Psoas muscle (tissue), 7 donors: ENCODE measurements at regions not wholly inside any gene's neighbourhood (a gene's known extent, or its start where the extent isn't known, plus 50 kb on each side); places are given as distances from the start of the nearest gene placed in this dataset.

ENCODE experiments used
- ATAC-seq, 4 donors: fragments of 200-7000 bp; cut with Tn5 transposase; one replicate each; pipeline ENCODE4 v1.9.1; 2020; ENCODE audit warnings: moderate library complexity in 3 of 4, mild to moderate bottlenecking in 2 of 4
- DNase-seq, 2 donors: peaks; one replicate each; pipeline ENCODE4 v3.0.0-alpha.2; 2020
- H3K27ac ChIP-seq: fragments of 200-600 bp; one replicate; pipeline ENCODE4 v1.8.0; 2022
- H3K27me3 ChIP-seq, 3 donors: fragments of 200-600 bp in 1 of 3; one replicate each; pipeline versions ENCODE4 v1.6.1 to v1.8.0; 2013 to 2022; ENCODE audit warnings: low read length in 2 of 3, mild to moderate bottlenecking in 2 of 3, moderate library complexity in 1 of 3; ENCODE audit not compliant: insufficient read depth in 3 of 3
- H3K36me3 ChIP-seq, 2 donors: fragments of 200-600 bp in 1 of 2; one replicate each; pipeline versions ENCODE4 v1.6.1 to v1.8.0; 2013 to 2022; ENCODE audit warnings: low read depth in 1 of 2, mild to moderate bottlenecking in 1 of 2, moderate library complexity in 1 of 2; ENCODE audit not compliant: insufficient read depth in 1 of 2
- H3K4me1 ChIP-seq: fragments of 200-600 bp; one replicate; pipeline ENCODE4 v1.8.0; 2022
- H3K4me3 ChIP-seq: fragments of 200-600 bp; one replicate; pipeline ENCODE4 v1.8.0; 2022; ENCODE audit warnings: mild to moderate bottlenecking
- H3K9me3 ChIP-seq: fragments of 200-600 bp; one replicate; pipeline ENCODE4 v1.8.0; 2022
- WGBS, 3 donors: extraction: QIAGEN DNeasy Blood & Tissue Kit; methylation state at CpG; one replicate each; pipeline versions ENCODE4 v1.1.6 to v1.1.7; 2013; 5-methylcytosine and 5-hydroxymethylcytosine counted together
- intact Hi-C, 2 donors: fragments of 100-400 bp; cut with DNase I; formaldehyde crosslinking; loops; one replicate each; pipeline versions ENCODE4 v1.11.0 to v1.14.2; 2022
- TF ChIP-seq, protein P1 (sequence below): fragments of 200-600 bp; IDR thresholded peaks from one replicate; pipeline ENCODE4 v1.8.0; 2022; ENCODE audit warnings: antibody characterized with exemption
- donor health status: healthy with polysubstance abuse.
- donor health status: DM: no; HTN: no; CAD: no; lungs with moderate emphysema.
- donor health status: Bipolar disorder and iron deficiency.
- donor health status: healthy.
- donor health status: DM: yes; HTN: yes; CAD: no.
- donor health status: DM: no; HTN: no; CAD: no.
- donor health status: DM: yes; HTN: yes; CAD: no.

DNA sequence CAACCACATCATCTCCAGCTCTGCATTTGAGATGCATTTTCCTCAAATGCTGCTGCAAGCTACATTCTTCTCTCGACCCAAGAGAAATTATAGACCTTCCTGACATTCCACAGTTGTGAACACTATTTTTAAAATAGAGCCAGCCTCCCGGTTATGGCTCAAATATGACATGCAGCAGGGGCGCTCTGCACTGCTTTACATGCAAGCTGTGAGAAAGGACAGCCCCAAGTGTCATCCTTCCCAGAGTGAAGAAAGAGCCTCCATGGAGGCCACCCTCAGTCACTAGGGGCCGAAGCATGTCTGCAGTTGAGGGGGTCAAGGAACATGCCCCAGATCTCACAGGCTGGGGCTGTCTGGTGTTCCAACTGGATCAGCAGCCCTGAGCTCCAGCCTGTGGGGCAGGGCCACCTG lies 63.9 kb upstream of the CHST15 start:
- peak in 1 of 4 donors; percentile 33 for ATAC-seq
- DNase-seq: peak in 1 of 2 donors; percentile 36

DNA sequence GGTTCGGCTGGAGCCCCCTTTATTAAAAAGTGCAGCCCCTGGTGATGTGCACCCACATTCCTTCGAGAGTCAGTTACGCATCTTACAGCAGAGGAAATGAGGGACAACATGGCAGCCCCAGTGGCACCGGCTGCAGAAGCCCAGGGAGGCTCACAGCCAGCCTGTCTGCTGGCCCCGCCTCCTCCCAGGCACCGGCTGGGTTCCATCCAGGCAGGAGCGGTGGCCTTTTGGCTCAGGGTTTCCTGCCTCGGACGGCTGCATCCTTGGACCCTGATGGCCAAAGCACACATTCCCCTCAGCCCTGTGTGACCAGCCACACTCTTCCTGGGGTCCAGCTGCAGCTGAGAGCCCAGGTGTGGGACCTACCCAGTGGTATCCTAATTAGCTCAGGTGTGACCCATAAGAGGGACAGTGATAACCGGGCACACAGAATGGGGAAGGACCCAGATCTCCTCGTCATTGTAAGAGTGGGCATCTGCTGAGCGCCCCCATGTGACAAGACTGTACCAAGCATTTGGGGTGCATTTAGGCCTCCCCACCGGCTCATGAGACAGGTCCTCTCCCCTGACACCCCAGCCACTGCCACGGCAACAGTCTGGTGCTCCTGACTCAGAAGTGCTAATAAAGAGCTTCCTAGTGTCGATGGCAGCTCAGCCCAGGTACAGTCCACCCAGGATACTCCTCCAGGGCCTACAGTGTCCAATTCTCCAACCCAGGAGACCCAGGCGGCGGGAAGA lies 63.3 kb upstream of the CHST15 start:
- TF ChIP-seq, protein P1, sequence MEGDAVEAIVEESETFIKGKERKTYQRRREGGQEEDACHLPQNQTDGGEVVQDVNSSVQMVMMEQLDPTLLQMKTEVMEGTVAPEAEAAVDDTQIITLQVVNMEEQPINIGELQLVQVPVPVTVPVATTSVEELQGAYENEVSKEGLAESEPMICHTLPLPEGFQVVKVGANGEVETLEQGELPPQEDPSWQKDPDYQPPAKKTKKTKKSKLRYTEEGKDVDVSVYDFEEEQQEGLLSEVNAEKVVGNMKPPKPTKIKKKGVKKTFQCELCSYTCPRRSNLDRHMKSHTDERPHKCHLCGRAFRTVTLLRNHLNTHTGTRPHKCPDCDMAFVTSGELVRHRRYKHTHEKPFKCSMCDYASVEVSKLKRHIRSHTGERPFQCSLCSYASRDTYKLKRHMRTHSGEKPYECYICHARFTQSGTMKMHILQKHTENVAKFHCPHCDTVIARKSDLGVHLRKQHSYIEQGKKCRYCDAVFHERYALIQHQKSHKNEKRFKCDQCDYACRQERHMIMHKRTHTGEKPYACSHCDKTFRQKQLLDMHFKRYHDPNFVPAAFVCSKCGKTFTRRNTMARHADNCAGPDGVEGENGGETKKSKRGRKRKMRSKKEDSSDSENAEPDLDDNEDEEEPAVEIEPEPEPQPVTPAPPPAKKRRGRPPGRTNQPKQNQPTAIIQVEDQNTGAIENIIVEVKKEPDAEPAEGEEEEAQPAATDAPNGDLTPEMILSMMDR: no peak
- H3K9me3 ChIP-seq: no peaks in the 10 kb centered on the region
- intact Hi-C loops: no loop called here
- H3K27me3 ChIP-seq: no peaks in the 10 kb centered on the region
- peaks cover 34% of the 10 kb centered on the region for H3K4me1 ChIP-seq
- peak; percentile 36 to 49 for DNase-seq
- WGBS, 3 donors: 36 to 41% (median 37%) methylated on average over 17 of the region's 17 CpGs
- ATAC-seq: peak in 2 of 4 donors; percentile 17 to 35
- no peaks in the 10 kb centered on the region for H3K36me3 ChIP-seq
- H3K27ac ChIP-seq: peak overlapping the region; percentile 63
- H3K4me3 ChIP-seq: peak overlapping the region; percentile 36

More for the DNA sequence above, 63.9 kb upstream of the CHST15 start:
- peak overlapping the region; percentile 63 for H3K27ac ChIP-seq
- no peaks in the 10 kb centered on the region for H3K9me3 ChIP-seq
- H3K4me3 ChIP-seq: no peak overlapping the region
- 48 to 56% (median 52%) methylated on average over 4 of the region's 4 CpGs for whole genome bisulfite sequencing, 3 donors
- intact Hi-C loops: no loop called here
- H3K36me3 ChIP-seq: no peaks in the 10 kb centered on the region
- peaks cover 28% of the 10 kb centered on the region for H3K4me1 ChIP-seq
- no peaks in the 10 kb centered on the region for H3K27me3 ChIP-seq
- TF ChIP-seq, protein P1: no peak

DNA sequence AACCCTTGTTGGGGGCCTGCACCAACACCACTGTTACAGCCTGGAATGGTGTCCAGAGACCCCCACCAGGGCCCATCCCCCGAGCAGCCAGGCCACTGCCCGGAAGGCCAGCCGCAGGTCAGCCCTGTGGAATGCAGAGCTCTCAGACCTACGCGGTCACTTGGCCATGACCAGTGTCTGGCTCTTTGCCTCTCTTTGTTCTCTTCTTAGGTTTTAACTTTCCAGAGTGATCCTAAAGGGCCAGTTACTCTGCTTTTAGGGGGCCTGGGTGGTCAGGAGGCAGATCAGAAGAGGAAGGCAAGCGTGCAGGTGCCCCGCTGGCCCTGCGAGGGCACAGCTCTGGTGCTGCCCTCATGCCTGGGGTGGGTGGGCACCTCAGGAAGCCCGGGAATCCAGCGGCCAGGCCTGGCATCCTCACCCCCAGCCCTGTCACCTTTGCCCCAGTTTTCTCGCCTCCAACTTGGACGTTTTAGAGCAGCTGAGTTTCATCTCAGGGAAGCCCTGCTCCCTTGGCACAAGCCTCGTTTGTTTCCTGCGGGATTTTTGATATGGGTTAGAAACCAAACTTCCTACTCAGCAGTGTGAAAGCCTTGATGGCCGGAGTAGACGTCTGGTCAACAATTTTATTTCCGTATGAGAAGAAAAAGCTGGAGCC lies 62.5 kb upstream of the CHST15 start:
- Histone ChIP-seq H3K27me3 (no peaks in the 10 kb centered on the region), H3K4me3 (peak overlapping the region; percentile 36), H3K27ac (peak overlapping the region; percentile 63), H3K36me3 (no peaks in the 10 kb centered on the region), H3K9me3 (no peaks in the 10 kb centered on the region), H3K4me1 (peaks cover 41% of the 10 kb centered on the region)
- DNase-seq (peak in 1 of 2 donors; percentile 63), ATAC-seq (no peak)
- TF ChIP-seq, protein P1: no peak
- 11 to 14% (median 11%) methylated on average over 17 of the region's 17 CpGs for WGBS, 3 donors
- intact Hi-C loops: no loop called here

DNA sequence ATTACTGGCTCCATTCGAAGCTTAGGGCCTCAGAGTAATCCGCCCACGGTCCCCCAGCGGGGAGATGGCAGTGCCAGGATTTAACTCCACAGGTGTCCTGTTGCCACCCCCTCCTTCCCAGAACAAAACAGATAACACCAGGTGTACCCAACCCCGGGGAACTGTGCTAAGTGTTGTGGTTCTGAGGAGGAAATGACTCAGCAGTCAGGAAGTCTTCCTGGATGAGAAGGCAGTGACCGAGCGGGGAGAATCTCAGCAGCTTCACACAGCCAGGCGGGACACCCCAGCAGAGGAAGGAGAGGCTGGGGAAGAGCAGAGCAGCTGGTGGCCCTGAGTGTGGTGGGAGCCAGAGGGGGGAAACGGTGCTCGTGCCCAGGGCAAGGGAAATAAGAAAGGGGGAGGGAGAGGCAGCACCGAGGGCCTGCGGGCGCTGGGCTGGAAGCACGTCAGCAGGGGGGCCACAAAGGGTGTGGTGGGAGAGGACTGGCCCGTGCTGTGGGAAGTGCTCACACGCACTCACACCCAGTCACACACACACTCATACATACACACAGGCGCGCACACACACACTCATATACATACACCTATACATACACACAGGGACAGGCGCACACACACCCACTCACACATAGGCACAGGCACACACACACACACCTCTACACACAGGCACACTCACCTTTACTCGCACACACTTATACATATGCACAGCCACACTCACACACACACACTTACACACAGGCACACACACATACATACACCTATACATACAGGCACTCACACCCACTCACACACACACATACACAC lies 59.8 kb upstream of the CHST15 start:
- H3K4me3 ChIP-seq: no peak overlapping the region
- H3K27ac ChIP-seq: peak overlapping the region; percentile 81
- 42 to 53% (median 49%) methylated on average over 17 to 20 of the region's 20 CpGs for WGBS, 3 donors
- H3K36me3 ChIP-seq: no peaks in the 10 kb centered on the region
- peaks cover 45% of the 10 kb centered on the region for H3K4me1 ChIP-seq
- TF ChIP-seq, protein P1: no peak
- DNase-seq (peak; percentile 51 to 67), ATAC-seq (peak; percentile 73 to 82 (median 76))
- no peaks in the 10 kb centered on the region for H3K9me3 ChIP-seq
- no peaks in the 10 kb centered on the region for H3K27me3 ChIP-seq
- intact Hi-C loops: loop anchor here in 1 of 2 donors (5.0 kb wide), 1 partner anchor 61 kb away; the partner anchor contains the start of gene CHST15
